Muscle of leg (tissue), 3 donors: ENCODE measurements at regions not wholly inside any gene's neighbourhood (a gene's known extent, or its start where the extent isn't known, plus 50 kb on each side); places are given as distances from the start of the nearest gene placed in this dataset.
"Not testable (repeated sequence)": the region's sequence is repeated elsewhere in the genome, so short reads cannot be mapped to it uniquely, and the experiment has no call there.

Experiments used
- DNase-seq: peaks from one replicate; pipeline ENCODE4 v3.0.0; 2013
- H3K27ac ChIP-seq: one replicate; pipeline ENCODE4 v1.5.1; 2013; ENCODE audit warnings: mild to moderate bottlenecking, low read length, control low read depth
- H3K27me3 ChIP-seq: one replicate; pipeline ENCODE4 v1.6.1; 2013; ENCODE audit warnings: low read length; ENCODE audit not compliant: control insufficient read depth, insufficient read depth
- H3K36me3 ChIP-seq: one replicate; pipeline ENCODE4 v1.6.1; 2013; ENCODE audit warnings: low read length; ENCODE audit not compliant: control insufficient read depth, insufficient read depth
- H3K4me1 ChIP-seq: one replicate; pipeline ENCODE4 v1.6.1; 2013; ENCODE audit warnings: low read length; ENCODE audit not compliant: control insufficient read depth, insufficient read depth
- H3K4me3 ChIP-seq: one replicate; pipeline ENCODE4 v1.5.1; 2013; ENCODE audit warnings: low read length, control low read depth
- H3K9me3 ChIP-seq: replicated peaks from 2 replicates; pipeline ENCODE4 v1.6.1; 2013; ENCODE audit warnings: low read depth, low read length; ENCODE audit not compliant: control insufficient read depth
- WGBS: methylation state at CpG from one replicate; pipeline ENCODE4 v1.1.5; 2013; ENCODE audit warnings: missing lambda C conversion rate; ENCODE audit not compliant: insufficient coverage; 5-methylcytosine and 5-hydroxymethylcytosine counted together

DNA sequence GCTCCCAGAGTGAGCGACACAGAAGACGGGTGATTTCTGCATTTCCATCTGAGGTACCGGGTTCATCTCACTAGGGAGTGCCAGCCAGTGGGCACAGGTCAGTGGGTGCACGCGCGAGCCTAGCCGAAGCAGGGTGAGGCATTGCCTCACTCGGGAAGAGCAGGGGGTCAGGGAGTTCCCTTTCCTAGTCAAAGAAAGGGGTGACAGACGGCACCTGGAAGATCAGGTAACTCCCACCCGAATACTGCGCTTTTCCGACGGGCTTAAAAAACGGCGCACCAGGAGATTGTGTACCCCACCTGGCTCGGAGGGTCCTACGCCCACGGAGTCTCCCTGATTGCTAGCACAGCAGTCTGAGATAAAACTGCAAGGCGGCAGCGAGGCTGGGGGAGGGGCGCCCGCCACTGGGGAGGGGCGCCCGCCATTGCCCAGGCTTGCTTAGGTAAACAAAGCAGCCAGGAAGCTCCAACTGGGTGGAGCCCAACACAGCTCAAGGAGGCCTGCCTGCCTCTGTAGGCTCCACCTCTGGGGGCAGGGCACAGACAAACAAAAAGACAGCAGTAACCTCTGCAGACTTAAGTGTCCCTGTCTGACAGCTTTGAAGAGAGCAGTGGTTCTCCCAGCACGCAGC, 979.1 kb upstream of the COX7C start:
- not testable (repeated sequence) for H3K27me3 ChIP-seq, H3K4me3 ChIP-seq, DNase-seq, H3K4me1 ChIP-seq, H3K36me3 ChIP-seq, H3K27ac ChIP-seq, H3K9me3 ChIP-seq
- 91% methylated on average over 11 of the region's 25 CpGs for WGBS

DNA sequence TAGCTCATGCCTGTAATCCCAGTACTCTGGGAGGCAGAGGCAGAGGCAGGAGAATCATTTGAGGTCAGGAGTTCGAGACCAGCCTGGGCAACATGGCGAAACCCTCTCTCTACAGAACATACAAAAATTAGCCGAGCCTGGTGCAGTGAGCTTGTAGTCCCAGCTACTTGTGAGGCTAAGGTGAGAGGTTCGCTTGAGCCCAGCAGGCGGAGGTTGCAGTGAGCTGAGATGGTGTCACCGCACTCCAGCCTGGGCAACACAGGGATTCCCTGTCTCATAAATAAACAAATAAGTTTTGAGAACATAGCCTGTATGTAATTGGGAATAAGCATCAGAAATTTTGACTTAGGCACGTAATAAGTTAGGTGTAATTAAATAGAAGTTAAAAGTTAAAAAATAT, 971.7 kb upstream of the COX7C start:
- Histone ChIP-seq H3K9me3 (no peaks in the 10 kb centered on the region), H3K36me3 (no peaks in the 10 kb centered on the region), H3K27ac (no peak overlapping the region), H3K27me3 (no peaks in the 10 kb centered on the region), H3K4me1 (no peaks in the 10 kb centered on the region), H3K4me3 (no peak overlapping the region)
- WGBS = no CpG with 5 or more reads among the region's 7 CpGs
- no peak for DNase-seq

DNA sequence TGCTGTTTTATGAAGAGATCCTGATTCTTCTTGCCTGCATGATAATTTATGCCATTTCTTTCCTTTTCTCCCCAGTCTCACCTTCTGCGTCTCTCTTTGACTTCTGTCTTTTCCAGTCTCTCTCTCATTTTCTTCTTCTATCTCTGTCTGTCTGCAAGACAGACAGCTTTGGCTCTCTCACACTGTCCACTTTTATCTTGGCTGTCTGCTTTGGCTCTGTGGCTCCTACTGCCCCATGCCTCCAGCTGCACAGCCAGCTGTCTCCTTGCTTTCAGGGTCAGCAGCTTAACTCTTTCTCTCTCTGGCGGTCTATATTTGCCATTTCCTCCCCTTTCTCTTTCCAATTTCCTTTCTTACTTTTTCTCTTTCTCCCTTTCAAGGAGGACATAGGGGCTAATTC, 971.1 kb upstream of the COX7C start:
- no peak for DNase-seq
- no peaks in the 10 kb centered on the region for H3K9me3 ChIP-seq
- no peak overlapping the region for H3K27ac ChIP-seq
- H3K27me3 ChIP-seq = no peaks in the 10 kb centered on the region
- 75% methylated on average over 1 of the region's 2 CpGs for WGBS
- H3K4me1 ChIP-seq = no peaks in the 10 kb centered on the region
- H3K36me3 ChIP-seq = no peaks in the 10 kb centered on the region
- no peak overlapping the region for H3K4me3 ChIP-seq

DNA sequence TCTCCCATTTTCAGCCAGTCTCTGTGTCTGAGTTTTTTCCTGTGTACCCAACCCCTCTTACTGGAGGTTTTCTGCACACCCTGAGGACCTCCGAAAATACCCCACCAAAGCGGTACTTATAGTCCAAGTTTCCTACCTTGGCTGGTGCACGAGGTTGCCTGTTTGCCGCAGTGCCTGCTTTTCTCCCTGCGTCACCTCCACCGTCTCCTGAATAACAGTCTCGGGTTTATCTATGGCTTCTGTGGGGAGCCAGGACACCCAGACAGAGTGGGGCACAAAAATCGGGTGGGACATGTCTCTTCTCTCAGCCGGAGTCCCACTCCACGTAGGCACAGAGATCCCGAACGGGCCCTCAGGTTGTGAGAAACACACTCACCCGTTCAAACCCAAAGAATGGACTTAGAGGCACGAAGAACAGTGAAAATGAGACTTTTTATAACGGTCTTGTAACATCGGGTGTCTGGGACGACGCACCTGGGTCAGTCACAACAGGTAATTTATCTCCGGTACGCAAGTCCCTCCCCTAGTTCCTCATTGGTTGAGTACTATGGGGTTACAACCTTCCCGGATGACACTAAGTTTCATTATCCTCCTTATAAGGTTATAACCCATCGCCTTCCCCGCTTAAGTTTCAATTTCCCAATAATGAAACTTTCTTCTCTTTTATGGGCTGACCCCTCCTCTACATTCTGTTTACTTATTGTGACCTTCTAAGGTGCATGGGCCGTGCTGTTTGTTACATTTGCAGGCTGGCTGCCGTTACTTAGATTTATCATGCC, 970.2 kb upstream of the COX7C start:
- Histone ChIP-seq H3K27me3 (no peaks in the 10 kb centered on the region), H3K9me3 (no peaks in the 10 kb centered on the region), H3K4me1 (no peaks in the 10 kb centered on the region), H3K36me3 (no peaks in the 10 kb centered on the region), H3K4me3 (no peak overlapping the region), H3K27ac (no peak overlapping the region)
- no peak for DNase-seq
- WGBS = 90% methylated on average over 17 of the region's 25 CpGs

DNA sequence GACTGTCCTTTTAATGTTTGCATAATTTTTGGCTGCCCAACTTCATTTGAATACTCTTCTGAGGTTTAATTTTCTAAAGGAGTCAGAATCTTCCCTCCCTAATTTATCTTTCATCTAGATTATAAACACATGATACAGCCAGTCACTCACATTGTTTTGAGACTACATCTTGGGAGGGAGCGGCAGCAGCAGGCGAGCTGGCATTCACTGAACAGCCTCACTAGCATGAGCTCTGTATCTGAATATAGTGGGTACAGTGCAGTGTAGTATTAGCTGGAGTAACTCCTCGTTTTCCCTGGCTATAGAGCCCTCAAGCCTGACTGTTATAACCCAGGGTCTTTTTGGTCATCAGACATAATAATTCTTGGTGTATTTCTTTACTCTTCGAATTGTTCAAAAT, 969.2 kb upstream of the COX7C start:
- Histone ChIP-seq H3K27ac (no peak overlapping the region), H3K4me3 (no peak overlapping the region), H3K9me3 (no peaks in the 10 kb centered on the region), H3K4me1 (no peaks in the 10 kb centered on the region), H3K36me3 (no peaks in the 10 kb centered on the region), H3K27me3 (no peaks in the 10 kb centered on the region)
- WGBS = 40% methylated on average over 1 of the region's 4 CpGs
- DNase-seq = no peak

DNA sequence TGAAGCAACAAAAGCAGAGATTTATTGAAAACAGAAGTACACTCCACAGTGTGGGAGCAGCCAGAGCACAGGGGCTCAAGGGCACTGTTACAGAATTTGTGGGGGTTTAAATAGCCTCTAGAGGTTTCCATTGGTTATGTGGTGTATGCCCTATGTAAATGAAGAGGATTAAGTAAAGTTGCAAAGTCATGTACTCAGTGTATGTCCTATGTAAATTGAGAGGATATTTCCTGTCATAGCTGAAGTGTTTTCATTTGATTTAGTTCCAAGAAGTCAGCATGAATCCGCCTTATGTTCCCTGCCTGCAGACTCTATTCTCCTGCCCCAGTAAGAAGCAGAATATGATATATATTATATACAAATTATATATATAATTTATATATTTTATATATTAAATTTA, 966.0 kb upstream of the COX7C start:
- no peak overlapping the region for H3K4me3 ChIP-seq
- no CpG with 5 or more reads among the region's 1 CpG for WGBS
- peaks cover 6% of the 10 kb centered on the region for H3K9me3 ChIP-seq
- DNase-seq = no peak
- no peak overlapping the region for H3K27ac ChIP-seq
- no peaks in the 10 kb centered on the region for H3K4me1 ChIP-seq
- H3K27me3 ChIP-seq = no peaks in the 10 kb centered on the region
- H3K36me3 ChIP-seq = no peaks in the 10 kb centered on the region

DNA sequence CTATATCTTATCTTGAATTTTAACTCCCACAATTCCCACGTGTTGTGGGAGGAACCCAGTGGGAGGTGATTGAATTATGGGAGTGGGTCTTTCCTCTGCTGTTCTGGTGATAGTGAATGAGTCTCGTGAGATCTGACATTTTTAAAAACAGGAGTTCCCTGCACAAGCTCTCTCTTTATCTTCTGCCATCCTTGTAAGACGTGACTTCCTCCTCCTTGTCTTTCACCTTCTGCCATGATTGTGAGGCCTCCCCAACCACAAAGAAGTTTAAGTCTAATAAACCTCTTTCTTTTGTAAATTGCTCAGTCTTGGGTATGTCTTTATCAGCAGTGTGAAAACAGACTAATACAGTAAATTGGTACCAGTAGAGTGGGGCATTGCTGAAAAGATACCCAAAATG, 963.6 kb upstream of the COX7C start:
- H3K27ac ChIP-seq, H3K9me3 ChIP-seq, DNase-seq, H3K36me3 ChIP-seq, H3K4me3 ChIP-seq, H3K27me3 ChIP-seq, H3K4me1 ChIP-seq: not testable (repeated sequence)
- WGBS = no CpG with 5 or more reads among the region's 3 CpGs

DNA sequence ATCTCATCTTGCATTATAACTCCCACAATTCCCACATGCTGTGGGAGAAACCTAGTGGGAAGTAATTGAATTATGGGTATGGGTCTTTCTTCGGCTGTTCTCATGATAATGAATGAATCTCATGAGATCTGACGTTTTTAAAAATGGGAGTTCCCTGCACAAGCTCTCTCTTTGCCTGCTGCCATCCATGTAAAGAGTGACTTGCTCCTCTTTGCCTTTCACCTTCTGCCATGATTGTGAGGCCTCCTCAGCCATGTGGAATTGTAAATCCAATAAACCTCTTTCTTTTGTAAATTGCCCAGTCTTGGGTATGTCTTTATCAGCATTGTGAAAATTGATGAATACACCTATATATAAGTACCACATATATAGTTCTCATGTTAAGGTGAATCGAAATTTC, 961.7 kb upstream of the COX7C start:
- H3K36me3 ChIP-seq = no peaks in the 10 kb centered on the region
- no CpG with 5 or more reads among the region's 3 CpGs for WGBS
- no peak overlapping the region for H3K4me3 ChIP-seq
- H3K9me3 ChIP-seq = peaks cover 6% of the 10 kb centered on the region
- no peak overlapping the region for H3K27ac ChIP-seq
- no peaks in the 10 kb centered on the region for H3K27me3 ChIP-seq
- H3K4me1 ChIP-seq = no peaks in the 10 kb centered on the region
- DNase-seq = no peak

DNA sequence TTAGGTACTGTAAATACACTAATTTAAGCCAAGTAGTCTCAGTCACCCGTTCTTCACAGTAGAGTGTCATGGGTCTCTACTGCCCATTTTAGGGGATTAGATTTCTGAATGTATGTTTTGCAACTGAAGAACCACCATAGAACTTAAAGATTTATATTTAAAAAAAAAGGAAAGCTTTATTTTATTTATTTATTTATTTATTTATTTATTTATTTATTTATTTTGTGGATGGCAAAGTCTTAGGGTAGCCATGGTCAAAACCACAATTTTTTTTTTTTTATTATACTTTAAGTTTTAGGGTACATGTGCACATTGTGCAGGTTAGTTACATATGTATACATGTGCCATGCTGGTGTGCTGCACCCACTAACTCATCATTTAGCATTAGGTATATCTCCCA, 960.4 kb upstream of the COX7C start:
- no CpG with 5 or more reads among the region's 1 CpG for WGBS

DNA sequence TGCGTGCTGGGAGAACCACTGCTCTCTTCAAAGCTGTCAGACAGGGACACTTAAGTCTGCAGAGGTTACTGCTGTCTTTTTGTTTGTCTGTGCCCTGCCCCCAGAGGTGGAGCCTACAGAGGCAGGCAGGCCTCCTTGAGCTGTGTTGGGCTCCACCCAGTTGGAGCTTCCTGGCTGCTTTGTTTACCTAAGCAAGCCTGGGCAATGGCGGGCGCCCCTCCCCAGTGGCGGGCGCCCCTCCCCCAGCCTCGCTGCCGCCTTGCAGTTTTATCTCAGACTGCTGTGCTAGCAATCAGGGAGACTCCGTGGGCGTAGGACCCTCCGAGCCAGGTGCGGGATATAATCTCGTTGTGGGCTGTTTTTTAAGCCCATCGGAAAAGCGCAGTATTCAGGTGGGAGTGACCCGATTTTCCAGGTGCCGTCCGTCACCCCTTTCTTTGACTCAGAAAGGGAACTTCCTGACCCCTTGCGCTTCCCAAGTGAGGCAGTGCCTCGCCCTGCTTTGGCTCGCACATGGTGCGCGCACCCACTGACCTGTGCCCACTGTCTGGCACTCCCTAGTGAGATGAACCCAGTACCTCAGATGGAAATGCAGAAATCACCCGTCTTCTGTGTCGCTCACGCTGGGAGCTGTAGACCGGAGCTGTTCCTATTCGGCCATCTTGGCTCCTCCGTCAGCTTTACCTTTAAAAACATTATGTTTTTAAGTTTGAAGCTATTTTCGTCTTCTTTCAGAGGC, 954.6 kb upstream of the COX7C start:
- not testable (repeated sequence) for H3K27me3 ChIP-seq, H3K4me3 ChIP-seq, H3K36me3 ChIP-seq, H3K27ac ChIP-seq, H3K9me3 ChIP-seq, H3K4me1 ChIP-seq, DNase-seq
- WGBS = 93% methylated on average over 3 of the region's 29 CpGs

More for the DNA sequence above, 960.4 kb upstream of the COX7C start:
- not testable (repeated sequence) for H3K36me3 ChIP-seq, H3K4me1 ChIP-seq, H3K9me3 ChIP-seq, H3K27me3 ChIP-seq, DNase-seq, H3K27ac ChIP-seq, H3K4me3 ChIP-seq
